ENCODE measurements at regions not wholly inside any gene's neighbourhood (a gene's known extent, or its start where the extent isn't known, plus 50 kb on each side); places are given as distances from the start of the nearest gene placed in this dataset.
A peak's percentile ranks its signal among the peaks of the same experiment; 100 is the strongest.

DNA sequence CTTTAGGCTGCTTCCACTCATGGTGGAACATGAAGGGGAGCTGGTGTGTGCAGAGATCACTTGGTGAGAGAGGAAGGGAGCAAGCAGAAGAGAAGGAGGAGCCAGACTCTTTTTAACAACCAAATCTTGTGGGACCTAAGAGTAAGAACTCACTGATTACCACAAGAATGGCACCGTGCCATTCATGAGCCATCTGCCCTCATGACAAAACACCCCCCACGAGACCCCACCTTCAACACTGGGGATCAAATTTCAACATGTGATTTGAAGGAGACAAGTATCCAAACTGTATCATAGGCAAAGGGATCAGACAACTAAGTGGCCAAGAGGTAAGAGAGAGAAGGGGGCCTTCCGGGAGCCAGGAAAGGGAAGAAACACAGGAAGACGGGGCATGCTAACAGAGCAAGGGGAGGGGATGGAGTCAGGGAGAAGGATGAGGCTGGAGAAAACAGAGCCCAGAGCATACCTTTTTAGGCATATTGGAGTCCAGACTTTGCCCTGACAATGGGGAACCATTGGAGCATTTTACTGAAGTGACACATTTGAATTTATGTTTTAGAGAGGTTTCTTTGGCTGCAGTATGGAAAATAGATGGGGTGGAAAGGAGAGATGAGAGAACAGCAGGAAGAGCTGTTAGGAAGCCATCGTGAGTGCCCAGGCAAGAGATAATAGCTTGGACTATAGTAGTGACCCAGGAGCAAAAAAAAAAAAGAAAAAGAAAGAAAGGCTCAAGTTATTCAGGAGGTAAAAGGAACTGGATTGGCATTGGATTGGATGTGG, 204.4 kb upstream of the NUDT4 start:
- Histone ChIP-seq H3K9ac (ENCODE audit: low read depth in 2 of 2, low read length in 2 of 2) (no peak overlapping the region), H3K9me3 (no peaks in the 10 kb centered on the region), H3K27me3 (no peaks in the 10 kb centered on the region), H3K4me3 (no peak overlapping the region), H3K36me3 (no peaks in the 10 kb centered on the region), H3K27ac (no peak overlapping the region), H3K4me1 (peaks cover 8% of the 10 kb centered on the region)
- DNase-seq, result no peak
- TF ChIP-seq, protein P1, sequence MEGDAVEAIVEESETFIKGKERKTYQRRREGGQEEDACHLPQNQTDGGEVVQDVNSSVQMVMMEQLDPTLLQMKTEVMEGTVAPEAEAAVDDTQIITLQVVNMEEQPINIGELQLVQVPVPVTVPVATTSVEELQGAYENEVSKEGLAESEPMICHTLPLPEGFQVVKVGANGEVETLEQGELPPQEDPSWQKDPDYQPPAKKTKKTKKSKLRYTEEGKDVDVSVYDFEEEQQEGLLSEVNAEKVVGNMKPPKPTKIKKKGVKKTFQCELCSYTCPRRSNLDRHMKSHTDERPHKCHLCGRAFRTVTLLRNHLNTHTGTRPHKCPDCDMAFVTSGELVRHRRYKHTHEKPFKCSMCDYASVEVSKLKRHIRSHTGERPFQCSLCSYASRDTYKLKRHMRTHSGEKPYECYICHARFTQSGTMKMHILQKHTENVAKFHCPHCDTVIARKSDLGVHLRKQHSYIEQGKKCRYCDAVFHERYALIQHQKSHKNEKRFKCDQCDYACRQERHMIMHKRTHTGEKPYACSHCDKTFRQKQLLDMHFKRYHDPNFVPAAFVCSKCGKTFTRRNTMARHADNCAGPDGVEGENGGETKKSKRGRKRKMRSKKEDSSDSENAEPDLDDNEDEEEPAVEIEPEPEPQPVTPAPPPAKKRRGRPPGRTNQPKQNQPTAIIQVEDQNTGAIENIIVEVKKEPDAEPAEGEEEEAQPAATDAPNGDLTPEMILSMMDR (IDR thresholded peaks at IDR 0.05), result no peak
- intact Hi-C loops (cut with DNase I), result no loop called here

DNA sequence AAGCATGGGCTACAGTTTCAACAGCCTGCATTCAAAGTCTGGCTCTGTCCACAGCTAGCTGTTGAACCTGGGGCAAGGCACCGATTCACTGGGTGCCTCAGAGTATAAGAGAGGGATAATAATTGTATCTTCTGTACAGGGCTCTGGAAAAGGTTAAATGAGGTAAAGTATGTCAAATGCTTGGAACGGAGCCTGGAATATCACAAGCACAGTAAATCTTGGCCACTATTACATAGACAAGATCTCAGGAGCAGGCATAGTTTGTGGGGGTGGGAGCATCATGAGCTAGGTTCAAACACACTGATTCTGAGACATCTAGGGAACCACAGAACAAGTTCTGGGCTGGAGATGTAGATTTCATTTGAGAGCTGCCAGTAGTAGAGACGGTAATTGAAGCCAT, 203.7 kb upstream of the NUDT4 start:
- Histone ChIP-seq H3K9ac (ENCODE audit: low read depth in 2 of 2, low read length in 2 of 2) (peak overlapping the region in 1 of 2 donors; percentile 35), H3K36me3 (no peaks in the 10 kb centered on the region), H3K4me1 (peaks cover 8% of the 10 kb centered on the region), H3K4me3 (no peak overlapping the region), H3K27me3 (no peaks in the 10 kb centered on the region), H3K27ac (no peak overlapping the region), H3K9me3 (no peaks in the 10 kb centered on the region)
- TF ChIP-seq, protein P1 (IDR thresholded peaks at IDR 0.05), result no peak
- intact Hi-C loops (cut with DNase I), result no loop called here
- no peak for DNase-seq

DNA sequence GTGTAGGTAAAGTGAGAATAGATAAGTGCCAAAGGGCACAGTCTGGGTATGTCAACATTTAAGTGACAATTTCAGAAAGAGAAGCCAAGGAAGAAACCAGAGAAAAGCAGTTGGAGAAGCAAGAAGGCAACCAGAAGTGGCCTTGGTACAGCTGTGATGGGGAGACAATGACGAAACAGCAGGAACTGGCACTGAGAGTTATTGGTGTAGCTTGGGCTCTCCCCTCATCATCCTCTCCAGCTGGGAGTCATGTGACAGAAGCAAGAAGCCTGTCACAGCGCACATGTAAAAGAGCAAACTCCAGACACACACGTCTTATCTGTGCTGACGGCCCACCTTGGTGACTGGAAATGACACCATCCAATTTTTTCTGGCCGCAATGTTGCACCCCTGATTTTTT, 203.3 kb upstream of the NUDT4 start:
- no peak for DNase-seq
- no peak overlapping the region for H3K27ac ChIP-seq
- no peaks in the 10 kb centered on the region for H3K27me3 ChIP-seq
- H3K4me3 ChIP-seq, result no peak overlapping the region
- H3K9ac ChIP-seq (ENCODE audit: low read depth in 2 of 2, low read length in 2 of 2), result peak overlapping the region in 1 of 2 donors; percentile 35
- no peaks in the 10 kb centered on the region for H3K9me3 ChIP-seq
- no peaks in the 10 kb centered on the region for H3K36me3 ChIP-seq
- intact Hi-C loops (cut with DNase I), result no loop called here
- TF ChIP-seq, protein P1 (IDR thresholded peaks at IDR 0.05), result no peak
- H3K4me1 ChIP-seq, result peaks cover 8% of the 10 kb centered on the region

DNA sequence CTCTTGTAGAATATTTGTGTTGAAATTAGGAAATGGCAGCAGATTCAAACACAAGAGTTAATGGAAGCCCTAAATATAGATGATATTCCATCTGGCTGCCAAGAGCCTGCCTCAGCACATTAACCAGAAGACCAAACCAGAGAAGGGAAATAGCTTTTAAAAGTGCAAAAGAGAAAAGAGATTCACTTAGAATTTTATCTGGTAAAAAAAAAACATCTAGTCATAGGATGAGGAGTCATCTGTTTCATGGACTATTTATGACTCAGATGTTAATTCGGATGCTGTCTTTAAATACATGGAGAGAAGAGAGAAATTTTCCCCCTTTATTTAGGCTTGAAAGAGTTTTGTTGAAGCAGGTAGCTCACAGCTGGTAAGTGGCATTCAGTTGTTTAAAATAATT, 201.6 kb upstream of the NUDT4 start:
- TF ChIP-seq, protein P1 (IDR thresholded peaks at IDR 0.05), result no peak
- Histone ChIP-seq H3K4me3 (no peak overlapping the region), H3K27ac (peak overlapping the region; percentile 37), H3K4me1 (peaks cover 8% of the 10 kb centered on the region), H3K9me3 (no peaks in the 10 kb centered on the region), H3K36me3 (no peaks in the 10 kb centered on the region), H3K9ac (ENCODE audit: low read depth in 2 of 2, low read length in 2 of 2) (no peak overlapping the region), H3K27me3 (no peaks in the 10 kb centered on the region)
- DNase-seq, result no peak
- intact Hi-C loops (cut with DNase I), result no loop called here

DNA sequence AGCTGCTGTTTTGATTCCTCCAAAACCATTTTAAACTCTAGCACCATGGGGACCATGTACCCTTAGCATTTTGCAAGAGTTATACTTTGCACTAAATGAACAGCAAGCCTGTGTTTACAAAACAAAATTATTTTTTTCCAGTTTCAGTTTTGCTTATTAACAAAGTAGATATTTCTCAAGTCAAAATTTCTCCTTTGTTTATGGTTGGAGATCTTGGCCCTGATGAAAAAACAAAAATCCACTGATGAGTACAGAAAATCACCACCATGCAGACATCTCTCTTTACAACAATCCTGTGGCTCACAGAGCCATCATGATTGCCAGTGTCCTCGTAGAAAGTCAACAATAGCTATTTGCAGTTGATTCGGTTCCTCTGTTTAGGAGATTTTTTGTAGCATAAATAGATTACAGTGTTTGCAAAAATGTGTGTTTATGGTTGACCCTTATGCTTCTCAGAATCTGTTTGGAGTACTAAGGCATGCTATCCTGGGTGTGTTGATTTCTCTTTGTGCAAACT, 201.1 kb upstream of the NUDT4 start:
- Histone ChIP-seq H3K36me3 (no peaks in the 10 kb centered on the region), H3K27me3 (no peaks in the 10 kb centered on the region), H3K9me3 (no peaks in the 10 kb centered on the region), H3K4me3 (no peak overlapping the region), H3K4me1 (peaks cover 8% of the 10 kb centered on the region), H3K27ac (peak overlapping the region; percentile 37), H3K9ac (ENCODE audit: low read depth in 2 of 2, low read length in 2 of 2) (no peak overlapping the region)
- intact Hi-C loops (cut with DNase I), result no loop called here
- TF ChIP-seq, protein P1 (IDR thresholded peaks at IDR 0.05), result no peak
- no peak for DNase-seq
